ENCODE measurements at regions not wholly inside any gene's neighbourhood (a gene's known extent, or its start where the extent isn't known, plus 50 kb on each side); places are given as distances from the start of the nearest gene placed in this dataset.

DNA sequence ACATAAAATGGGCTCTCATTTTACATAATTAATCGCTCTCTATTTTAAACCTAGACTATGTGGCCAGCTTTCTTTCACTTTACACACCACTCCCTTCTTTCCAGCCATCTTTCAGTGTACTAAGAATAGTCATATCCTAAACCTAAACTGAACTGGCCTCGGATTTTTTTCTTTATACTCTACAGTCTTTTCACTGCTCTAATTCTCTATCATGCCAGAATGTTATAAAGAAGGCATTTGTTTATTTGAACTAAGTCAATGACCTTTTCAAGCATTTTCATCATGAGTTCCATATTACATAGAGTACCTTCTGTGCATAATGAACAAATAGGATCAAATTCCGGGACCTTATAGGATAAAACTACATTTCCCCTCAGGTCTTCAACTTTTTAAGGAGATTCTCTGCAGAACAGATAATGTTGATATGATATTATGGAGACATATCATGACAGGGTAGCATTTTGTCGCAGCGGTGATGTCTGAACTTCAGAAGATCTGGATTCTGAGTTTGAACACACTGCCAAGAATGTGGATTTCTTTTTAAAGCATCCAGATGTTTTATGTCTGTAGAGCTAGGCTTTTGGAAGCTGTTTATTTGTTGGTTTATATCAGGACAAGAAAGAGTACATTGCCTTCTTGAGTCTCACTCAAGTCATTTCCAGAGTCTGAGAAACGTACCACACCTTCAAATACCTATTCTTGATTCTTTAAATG lies 1047.3 kb downstream of the MCTP2 start:
- DNase-seq (ENCODE audit: low read depth) = no peak

DNA sequence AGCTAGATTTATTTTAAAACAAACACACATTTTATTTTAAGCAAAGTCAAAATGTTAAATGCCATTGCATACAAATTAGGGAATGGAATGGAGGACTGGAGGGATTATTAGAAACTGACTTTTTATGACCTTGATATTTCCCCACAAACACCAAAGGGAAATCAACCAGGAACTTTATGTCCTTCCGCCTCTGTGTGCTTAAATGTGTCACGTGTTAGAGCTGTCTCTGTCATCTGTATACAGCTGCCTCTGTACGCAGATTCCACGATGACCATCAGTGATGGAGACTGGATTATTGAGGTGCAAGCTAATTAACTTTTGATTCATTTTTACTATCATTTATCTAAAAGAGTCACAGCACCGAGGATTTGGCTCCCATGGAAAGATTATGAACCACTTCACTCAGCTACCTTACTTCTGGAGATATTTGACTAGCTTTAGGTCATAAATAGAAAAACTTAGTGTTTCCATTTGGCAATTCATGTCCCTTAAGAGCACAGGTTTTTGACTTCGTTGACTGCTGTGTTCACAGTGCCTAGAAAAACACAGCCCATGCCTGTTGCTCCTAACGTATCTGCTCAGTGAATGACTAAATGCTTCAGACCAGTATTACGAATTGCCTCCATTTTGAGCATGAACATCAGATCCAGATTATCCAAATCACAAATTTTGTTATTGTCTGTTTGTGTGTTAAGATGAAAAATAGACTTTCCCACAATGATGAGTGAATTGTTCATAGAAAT lies 1048.1 kb downstream of the MCTP2 start:
- no peak for DNase-seq (ENCODE audit: low read depth)

DNA sequence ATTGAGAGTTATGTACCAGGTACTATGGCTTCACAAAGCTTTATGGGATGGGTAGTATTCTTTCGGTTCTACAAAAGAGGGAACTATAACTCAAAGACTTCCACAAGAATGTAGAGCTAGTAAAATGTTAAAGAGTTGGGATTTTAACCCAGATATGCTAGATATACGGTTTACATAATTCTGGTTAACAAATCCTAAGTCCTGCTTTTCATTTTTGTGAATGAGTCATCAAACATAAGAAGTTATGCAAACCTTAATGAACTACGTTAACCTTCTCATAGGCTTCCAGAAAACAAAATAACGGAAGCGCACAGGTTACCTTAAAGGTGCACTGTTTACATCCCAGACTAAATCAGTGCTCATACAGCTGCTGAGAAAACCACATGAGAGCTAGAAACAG lies 1049.3 kb downstream of the MCTP2 start:
- no peak for DNase-seq (ENCODE audit: low read depth)

DNA sequence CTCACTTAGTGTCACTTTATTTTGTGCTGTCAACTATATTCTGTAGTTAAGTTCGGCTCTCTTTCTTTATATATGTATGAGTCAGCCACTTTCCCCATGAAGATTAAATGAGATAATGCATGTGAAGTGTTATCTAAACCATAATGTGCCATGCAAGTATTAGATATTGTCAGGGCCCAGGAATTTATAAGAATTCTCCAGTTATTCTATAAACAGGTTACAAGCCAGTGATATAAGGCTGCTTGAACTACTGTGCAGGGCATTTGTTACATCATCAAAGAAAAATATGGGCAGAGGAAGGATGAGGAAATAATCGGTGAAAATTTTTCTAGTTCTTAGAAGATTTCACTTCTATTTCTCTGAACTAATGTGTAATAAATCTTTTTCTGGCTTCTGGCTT lies 1049.0 kb upstream of the NR2F2 start:
- no peak for DNase-seq (ENCODE audit: low read depth)

DNA sequence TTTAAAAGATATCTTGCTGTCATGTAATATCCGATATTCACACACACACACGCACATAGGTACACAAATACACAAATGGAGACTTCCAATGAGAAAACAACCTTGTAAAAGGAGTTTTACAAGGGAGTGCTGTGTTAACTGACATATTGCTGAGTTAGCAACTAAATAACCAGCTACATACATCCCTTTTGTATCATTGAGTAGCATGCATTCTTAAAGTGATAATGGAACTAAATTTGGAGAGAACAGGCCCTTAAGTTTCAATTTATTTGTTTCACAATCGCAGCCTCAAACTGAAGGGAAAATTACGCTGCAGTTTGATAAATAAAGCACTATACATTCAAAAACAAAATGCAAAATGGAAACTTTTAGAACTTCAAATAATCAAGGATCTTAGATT lies 1046.0 kb upstream of the NR2F2 start:
- DNase-seq (ENCODE audit: low read depth) = no peak

DNA sequence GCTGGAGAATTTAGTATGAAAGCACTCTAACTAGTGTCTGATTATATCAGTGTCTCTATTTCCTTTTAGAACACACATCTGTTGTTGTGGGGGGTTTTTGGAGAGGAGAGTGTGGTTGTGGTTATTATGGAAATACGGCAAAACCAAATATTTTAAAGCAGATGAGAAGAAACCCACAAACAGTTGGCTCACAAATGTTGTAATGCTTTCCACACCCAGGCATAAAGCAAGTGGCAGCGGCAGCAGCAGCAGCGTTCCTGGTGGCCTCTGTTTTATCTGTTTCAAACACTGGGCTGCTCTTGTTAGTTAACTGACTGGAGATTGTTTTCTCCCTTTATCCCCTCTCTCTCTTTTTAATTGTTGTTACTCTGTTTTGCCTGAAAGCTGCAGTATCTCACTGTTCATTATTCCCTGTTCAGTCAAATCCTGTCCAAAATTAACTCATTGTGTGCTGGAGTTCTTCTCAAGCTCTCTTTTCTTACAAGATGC lies 1045.5 kb upstream of the NR2F2 start:
- peak; percentile 94 for DNase-seq (ENCODE audit: low read depth)

DNA sequence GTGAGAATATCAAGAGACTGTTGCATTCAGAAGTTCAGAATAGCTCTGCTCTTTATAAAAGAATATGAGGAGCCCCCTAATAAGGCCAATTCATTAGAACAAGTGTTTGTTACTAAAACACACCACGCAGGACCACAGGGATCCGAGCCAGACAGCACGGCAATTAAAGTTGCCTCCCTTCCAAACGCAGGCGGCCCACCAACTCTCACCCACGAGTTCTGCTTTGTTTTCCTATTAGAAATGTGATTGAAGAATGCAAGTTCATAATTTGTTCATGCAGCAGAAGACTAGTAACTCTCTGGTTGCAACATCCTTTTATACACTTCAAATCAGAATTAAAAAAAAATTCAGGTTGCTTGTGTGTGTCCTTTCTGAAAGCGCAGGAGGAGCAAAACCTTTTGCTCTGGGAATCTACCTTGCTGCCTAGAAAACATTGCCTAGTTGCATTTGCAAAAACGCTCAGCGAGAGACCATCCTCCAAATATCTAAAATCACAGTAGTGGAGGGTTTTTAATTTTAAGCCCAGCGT lies 1044.1 kb upstream of the NR2F2 start:
- no peak for DNase-seq (ENCODE audit: low read depth)

DNA sequence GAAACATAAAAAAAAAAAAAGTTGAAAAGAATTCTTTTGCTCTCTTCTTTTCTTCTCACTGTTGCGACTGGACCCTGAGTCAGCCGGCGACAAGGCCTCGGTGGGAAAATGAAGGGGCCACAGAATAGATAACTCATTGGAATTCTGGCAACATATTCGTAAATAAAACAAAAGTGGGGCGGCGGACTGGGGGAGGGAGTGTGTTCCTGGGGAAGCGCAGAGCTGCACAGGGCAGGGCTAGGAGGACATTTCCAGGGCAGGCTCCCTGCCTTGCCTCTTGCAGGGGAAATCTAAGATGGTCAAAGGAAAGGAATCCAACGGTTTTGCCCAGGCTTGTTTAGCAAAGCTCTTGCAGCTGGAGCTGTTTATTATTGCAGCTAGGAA lies 1042.8 kb upstream of the NR2F2 start:
- no peak for DNase-seq (ENCODE audit: low read depth)

DNA sequence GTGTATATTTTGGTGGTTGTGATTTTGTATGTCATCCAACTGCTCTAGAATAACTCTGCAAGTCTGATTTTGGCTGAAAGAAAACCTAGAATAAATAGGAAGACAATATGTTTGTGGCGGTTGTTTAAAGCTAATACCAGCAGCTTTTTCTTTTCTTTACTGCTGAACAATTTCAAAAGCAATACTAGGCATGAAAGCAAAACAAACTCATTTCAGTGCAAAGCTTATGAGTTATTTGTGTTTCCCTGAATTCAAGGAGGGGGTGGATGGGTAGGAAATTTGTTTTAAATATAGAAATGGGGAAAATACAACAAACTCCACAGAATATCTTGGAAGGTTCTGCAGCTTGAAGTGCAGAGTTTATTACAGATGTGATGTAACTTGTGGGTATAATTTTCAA lies 1041.9 kb upstream of the NR2F2 start:
- no peak for DNase-seq (ENCODE audit: low read depth)

DNA sequence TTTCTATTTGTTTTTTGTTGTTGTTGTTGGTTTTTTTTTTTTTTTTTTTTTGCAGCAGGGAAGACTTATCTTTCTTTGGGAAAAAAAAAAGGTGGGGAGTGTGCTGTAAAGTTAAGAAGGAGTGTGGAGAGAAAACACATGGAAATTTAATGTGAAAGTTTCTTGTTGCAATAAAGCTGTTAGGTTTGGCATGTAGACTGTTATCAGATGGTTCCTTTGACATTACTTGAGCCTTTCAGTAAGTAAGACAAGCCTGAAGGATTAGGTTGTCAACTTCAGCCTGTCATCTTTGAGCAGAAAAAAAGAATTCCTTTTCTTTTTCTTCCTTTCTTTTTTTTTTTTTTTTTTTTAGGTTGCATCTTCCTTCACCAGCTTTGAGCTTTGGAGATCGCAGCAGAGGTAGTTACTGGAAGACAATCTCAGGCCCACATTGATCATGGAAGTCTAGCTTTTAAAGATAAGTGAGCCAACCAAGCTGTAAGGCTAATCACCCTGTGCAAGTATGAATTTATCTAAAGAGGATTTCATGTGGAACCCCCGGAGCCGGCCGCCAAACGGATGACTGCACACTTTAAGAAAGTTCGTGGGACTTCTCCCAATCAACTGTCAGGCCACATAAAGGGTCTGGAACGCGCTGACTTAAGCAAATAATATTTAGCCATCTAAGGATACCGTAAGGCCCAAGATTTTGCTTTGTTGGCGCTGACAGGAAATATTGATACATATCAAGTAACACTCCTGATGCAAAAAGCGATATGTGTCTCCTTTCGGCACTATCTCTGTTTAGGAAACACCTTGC lies 1040.1 kb upstream of the NR2F2 start:
- no peak for DNase-seq (ENCODE audit: low read depth)

DNA sequence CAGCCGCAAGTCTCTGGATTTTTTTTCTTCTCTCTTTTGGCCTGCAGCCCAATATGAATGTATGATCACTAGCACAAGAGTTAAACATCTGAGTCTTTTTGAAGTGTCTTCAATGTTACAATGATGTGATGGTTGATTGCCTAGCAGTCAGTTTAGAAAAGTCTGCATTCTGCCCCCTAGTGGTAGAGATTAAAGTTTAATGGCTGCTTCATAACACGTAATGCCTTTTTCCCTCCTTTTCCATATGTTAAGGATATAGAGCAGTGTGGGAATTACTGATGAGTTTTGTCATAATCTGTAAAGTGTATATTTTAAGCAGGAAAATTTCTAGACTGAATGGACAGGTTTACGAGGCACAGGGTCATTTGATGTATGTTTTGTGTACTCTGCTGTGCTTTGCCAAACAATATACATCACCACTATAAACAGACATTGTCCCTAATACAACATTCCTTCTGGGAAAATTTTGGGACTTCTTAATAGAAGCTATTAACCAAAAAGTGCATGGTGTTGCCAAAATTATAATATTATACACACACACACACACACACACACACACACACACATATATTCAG lies 1038.5 kb upstream of the NR2F2 start:
- DNase-seq (ENCODE audit: low read depth) = peak; percentile 46

DNA sequence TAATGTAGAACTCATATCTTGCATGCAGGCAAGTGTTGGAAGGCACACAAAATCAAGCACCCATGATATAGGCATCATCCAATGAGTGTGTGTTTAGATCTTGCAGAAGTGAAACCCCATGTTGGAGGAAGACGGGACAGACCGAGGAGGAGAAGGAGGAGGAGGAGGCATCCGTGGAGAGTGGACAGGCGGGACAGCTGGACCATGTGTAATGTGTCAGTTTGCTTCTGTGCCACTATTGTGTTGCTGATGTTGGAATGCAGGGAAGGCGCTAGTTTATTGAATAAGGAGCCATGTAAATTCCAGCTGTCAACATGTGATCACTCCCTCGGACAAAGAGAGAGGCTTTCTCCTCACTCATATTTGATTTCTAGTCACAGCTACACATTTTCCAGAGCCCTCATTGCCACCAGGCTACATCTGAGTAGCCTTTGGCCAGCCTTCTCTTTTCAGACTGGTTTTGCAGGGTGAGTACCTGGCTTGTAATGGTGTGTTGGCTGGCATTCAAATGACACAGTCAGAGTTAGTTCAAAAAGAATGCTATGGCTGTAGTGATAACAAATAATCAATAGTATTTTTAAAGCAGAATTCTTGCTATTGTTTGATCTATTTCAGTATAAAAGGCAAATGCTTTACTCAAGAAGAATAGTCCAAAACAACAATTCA lies 1037.6 kb upstream of the NR2F2 start:
- no peak for DNase-seq (ENCODE audit: low read depth)

DNA sequence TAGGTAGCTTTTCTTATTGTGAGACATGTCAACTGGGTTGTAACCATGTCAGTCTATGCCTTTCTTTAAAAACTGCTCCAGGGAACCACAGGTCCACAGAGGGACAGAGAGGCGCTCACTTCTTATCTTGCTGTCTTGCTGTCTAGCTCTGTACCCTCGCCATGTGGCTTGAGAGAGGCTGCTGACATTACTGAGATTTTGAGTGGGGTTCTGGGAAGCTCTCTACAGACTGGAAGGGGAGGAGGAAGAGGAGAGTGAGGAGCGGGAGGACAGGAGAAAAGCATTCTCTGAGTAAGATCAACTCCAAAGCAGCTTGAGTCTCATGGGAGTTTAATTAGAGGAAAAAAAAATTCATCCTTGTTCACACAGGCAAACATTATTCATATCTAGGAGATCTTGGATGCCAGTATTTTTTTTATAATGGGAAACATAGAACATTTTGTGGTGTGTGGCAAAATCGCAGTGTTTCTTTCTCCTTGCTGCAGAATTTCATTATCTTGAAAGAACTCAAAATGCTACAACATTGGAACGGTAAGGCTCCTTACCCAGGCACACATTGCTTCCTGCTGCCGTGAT lies 1037.0 kb upstream of the NR2F2 start:
- DNase-seq (ENCODE audit: low read depth) = no peak

DNA sequence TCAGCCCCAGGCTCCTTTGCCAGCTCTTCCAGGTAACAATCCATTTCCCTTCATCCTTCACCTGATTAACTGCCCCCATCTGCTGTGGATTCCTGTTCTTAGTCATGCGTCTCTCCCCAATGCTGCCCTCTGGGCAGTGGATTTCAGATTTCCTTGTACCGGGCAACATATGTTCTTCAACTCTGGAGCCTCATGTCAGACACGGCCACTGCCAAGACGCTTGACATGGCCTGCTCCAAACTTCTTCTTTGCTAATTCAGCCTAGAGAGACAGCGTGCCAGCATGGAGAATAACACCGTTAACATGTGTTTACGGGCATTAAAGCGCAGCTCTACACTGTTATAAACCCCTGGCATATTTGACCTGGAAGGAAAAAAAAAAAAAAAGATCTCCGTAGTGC lies 1035.1 kb upstream of the NR2F2 start:
- DNase-seq (ENCODE audit: low read depth) = no peak

DNA sequence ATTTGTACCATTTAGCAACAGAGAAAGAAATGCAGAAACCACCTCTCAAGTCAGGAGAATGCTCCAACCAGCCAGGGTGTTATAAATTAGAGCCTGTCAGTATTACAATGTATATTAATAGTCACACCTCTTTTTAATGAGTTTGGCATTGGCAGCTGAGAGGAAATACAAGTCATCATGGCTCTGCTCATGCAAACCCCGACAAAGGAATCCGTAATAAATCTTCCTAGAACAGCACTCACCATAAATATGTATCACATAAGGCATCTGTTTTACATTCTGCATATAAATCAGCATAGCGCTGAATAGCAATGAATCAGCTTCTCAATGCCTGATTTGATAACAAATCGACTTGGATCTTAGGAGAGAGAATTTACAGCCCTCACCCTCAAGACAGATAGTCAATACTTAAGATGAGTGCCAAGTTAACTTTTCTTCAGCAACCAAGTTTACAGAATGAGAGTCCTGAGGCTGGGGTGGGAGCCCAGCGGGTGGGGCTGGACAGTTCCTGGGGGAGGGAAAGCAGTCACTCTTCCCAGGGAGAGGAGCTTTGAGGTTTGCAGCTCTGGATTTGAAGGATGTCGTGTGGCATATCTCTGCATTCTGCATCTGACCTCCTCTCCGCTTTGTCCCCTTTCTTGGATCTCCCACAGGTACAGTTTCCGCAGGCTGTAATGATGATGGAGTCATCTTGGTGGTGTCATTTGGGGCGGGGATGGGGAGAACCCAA lies 1034.4 kb upstream of the NR2F2 start:
- peak; percentile 31 for DNase-seq (ENCODE audit: low read depth)

DNA sequence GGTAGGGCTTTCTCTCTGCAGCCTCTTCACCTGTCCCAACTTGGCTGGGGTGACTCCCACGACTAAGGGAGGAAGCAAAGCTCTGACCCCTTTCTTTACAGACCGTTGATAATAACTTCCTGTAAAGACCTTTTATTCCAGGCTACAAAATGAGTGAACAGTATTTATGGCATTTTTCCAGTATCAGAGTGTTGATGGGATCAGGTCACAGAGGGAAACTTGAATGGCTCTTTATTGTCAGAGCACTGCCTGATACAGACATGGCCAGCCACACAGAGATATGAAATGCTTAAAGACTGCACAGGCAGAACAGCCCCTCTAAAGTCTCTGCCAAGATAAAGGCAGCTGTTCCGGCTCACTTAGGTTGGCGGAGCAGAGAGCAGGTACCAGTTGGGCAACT lies 1033.9 kb upstream of the NR2F2 start:
- peak; percentile 36 for DNase-seq (ENCODE audit: low read depth)

DNA sequence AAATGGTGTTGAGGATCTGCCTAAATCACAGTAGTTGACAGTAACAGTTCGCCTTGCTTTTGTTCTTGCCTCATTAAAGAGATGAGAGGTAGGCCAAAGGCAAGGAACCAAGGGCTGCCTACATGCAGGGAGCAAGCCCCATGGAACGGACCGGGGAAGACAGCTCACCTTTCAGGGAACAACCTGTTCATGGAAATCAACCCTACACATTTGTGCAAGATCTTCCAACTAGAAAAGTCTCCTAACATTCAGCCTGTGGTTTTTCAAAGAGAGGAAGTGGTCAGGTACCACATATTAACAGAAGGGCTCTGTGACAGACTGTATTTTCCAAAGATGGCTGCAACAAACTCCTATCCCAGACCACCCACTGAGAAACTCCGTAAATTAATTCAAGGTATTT lies 1031.8 kb upstream of the NR2F2 start:
- DNase-seq (ENCODE audit: low read depth) = peak; percentile 31

DNA sequence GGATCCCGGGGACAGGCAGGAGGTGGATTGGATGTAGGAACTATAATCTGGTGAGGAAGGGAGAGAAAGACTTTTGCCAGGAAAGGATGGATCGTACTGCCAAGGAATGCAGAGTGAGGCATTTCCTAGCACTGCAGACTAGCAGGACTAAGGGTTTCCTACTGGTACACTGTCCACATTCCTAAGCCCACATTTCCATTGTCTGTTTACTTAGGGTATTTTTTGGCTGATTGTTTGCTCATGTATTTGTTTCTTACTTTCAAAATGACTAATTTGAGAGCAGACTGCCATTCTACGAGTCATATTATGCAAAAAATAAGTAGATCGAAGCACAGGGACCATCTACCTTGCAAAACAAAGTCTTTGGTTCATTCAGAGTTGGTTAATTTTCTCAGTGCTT lies 1029.5 kb upstream of the NR2F2 start:
- no peak for DNase-seq (ENCODE audit: low read depth)

DNA sequence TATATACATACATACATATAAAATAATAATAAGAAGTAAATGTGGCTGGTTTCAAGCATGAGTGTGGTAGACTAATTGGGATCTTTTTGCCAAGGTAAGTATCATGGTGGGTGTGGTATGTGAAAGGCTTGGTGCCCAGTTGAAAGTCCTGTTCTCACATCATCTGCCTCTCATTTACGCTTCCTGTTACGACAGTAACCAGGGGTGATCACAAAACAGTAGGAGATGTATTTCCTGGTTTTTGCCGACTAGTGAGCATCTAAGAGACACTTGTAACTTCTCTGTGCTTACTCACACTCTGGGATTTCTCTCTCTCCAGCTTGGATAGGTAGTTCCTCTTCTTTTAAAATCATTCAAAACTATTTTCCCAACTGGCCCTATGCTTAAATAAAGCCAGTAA lies 1028.3 kb upstream of the NR2F2 start:
- no peak for DNase-seq (ENCODE audit: low read depth)

DNA sequence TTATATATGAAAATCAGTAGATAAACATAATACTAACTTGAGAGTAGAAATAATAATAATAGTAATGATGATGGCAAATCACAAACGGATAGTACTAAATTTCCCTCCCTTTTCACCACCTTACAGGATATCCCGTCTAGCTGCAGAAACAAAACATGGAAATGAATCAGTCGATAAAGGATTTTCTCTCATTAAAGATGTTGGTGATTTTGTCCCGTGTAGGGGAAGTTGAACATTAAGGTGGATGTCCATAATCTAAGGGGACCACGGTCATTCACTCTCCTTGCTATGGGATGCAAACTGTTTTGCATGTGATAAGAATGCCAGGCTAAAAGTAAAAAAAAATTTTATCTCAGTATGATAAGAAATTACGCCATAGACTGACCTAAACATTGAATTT lies 1027.7 kb upstream of the NR2F2 start:
- no peak for DNase-seq (ENCODE audit: low read depth)

Measured in myocyte (in vitro differentiated cells).